Loucy (cell line): ENCODE measurements at regions not wholly inside any gene's neighbourhood (a gene's known extent, or its start where the extent isn't known, plus 50 kb on each side); places are given as distances from the start of the nearest gene placed in this dataset.

Source experiments
- H2AFZ ChIP-seq: fragments of 200-600 bp; sonication (generic); 2 replicates; pipeline ENCODE4 v1.6.0; 2016; ENCODE audit warnings: antibody characterized with exemption, mild to moderate bottlenecking, low read length, moderate library complexity
- H3F3A ChIP-seq: fragments of 200-600 bp; 2 replicates; pipeline ENCODE4 v1.6.0; 2016; ENCODE audit warnings: antibody characterized with exemption, low read depth, mild to moderate bottlenecking
- H3K27me3 ChIP-seq: fragments of 200-600 bp; sonication (generic); 2 replicates; pipeline ENCODE4 v1.6.1; 2014; ENCODE audit warnings: low read length, mild to moderate bottlenecking; ENCODE audit not compliant: insufficient read depth, poor library complexity, severe bottlenecking
- H3K36me3 ChIP-seq: fragments of 200-600 bp; sonication (generic); 2 replicates; pipeline ENCODE4 v1.6.1; 2016; ENCODE audit warnings: low read length; ENCODE audit not compliant: insufficient read depth
- H3K4me1 ChIP-seq: fragments of 200-600 bp; sonication (generic); 2 replicates; pipeline ENCODE4 v1.5.1; 2014; ENCODE audit warnings: low read length, mild to moderate bottlenecking; ENCODE audit not compliant: insufficient read depth, poor library complexity, severe bottlenecking
- H3K4me2 ChIP-seq: fragments of 200-600 bp; sonication (generic); 2 replicates; pipeline ENCODE4 v1.6.0; 2014; ENCODE audit warnings: antibody characterized with exemption, low read length, low read depth, mild to moderate bottlenecking; ENCODE audit not compliant: poor library complexity, severe bottlenecking
- H3K4me3 ChIP-seq: fragments of 200-600 bp; sonication (generic); 2 replicates; pipeline ENCODE4 v1.5.1; 2014; ENCODE audit warnings: low read length, mild to moderate bottlenecking, mixed read lengths; ENCODE audit not compliant: poor library complexity, severe bottlenecking
- H3K79me2 ChIP-seq: fragments of 200-600 bp; sonication (generic); 2 replicates; pipeline ENCODE4 v1.6.1; 2014; ENCODE audit warnings: low read length; ENCODE audit not compliant: insufficient read depth
- H3K9ac ChIP-seq: fragments of 200-600 bp; sonication (generic); 2 replicates; pipeline ENCODE4 v1.6.0; 2014; ENCODE audit warnings: mild to moderate bottlenecking, low read depth, low read length, moderate library complexity; ENCODE audit not compliant: poor library complexity, severe bottlenecking
- H3K9me2 ChIP-seq: fragments of 200-600 bp; sonication (generic); replicated peaks from 2 replicates; pipeline ENCODE4 v1.6.1; 2016; ENCODE audit warnings: low read depth, low read length, mixed read lengths
- H3K9me3 ChIP-seq: fragments of 200-600 bp; sonication (generic); 2 replicates; pipeline ENCODE4 v1.6.1; 2014; ENCODE audit warnings: mild to moderate bottlenecking, antibody characterized with exemption, low read length, low read depth; ENCODE audit not compliant: insufficient read depth
- H4K20me1 ChIP-seq: fragments of 200-600 bp; sonication (generic); 2 replicates; pipeline ENCODE4 v1.6.0; 2014; ENCODE audit warnings: antibody characterized with exemption, low read length, mild to moderate bottlenecking; ENCODE audit not compliant: insufficient read depth, poor library complexity, severe bottlenecking
- CTCF ChIP-seq: fragments of 200-600 bp; sonication (generic); conservative IDR thresholded peaks from 2 replicates; pipeline ENCODE4 v1.5.1; 2014; ENCODE audit warnings: mild to moderate bottlenecking, antibody characterized with exemption, low read length
- EZH2phosphoT487 ChIP-seq: fragments of 200-600 bp; IDR thresholded peaks from 2 replicates; pipeline ENCODE4 v1.6.1; 2018; ENCODE audit warnings: antibody characterized with exemption, mild to moderate bottlenecking, moderate library complexity, borderline replicate concordance

- H3K4me1 ChIP-seq: no peaks in the 10 kb centered on the region
- no peaks in the 10 kb centered on the region for H4K20me1 ChIP-seq
- no peaks in the 10 kb centered on the region for H3F3A ChIP-seq
- H3K4me3 ChIP-seq: no peak overlapping the region
- H3K4me2 ChIP-seq: no peak overlapping the region
- no peak overlapping the region for H3K9ac ChIP-seq
- no peak for TF ChIP-seq CTCF
- no peak for TF ChIP-seq EZH2phosphoT487
- H3K36me3 ChIP-seq: no peaks in the 10 kb centered on the region
- no peaks in the 10 kb centered on the region for H3K79me2 ChIP-seq
- H3K9me2 ChIP-seq: no peaks in the 10 kb centered on the region
- no peaks in the 10 kb centered on the region; the same call in 1 of the 2 replicates for H3K9me3 ChIP-seq
- H3K27me3 ChIP-seq: no peaks in the 10 kb centered on the region
- H2AFZ ChIP-seq: no peak overlapping the region
Measured at GRCh38 chr7:13411636-13412035, 577.8 kb downstream of the ETV1 start.

GRCh38 chr7:13414181-13414580, 575.3 kb downstream of the ETV1 start:
- Histone ChIP-seq H3K36me3 (no peaks in the 10 kb centered on the region), H3K9ac (no peak overlapping the region), H3K4me2 (no peak overlapping the region), H3K79me2 (no peaks in the 10 kb centered on the region), H3K9me2 (no peaks in the 10 kb centered on the region), H3K4me3 (no peak overlapping the region), H4K20me1 (no peaks in the 10 kb centered on the region), H3K9me3 (no peaks in the 10 kb centered on the region; the same call in 1 of the 2 replicates), H3K27me3 (no peaks in the 10 kb centered on the region), H2AFZ (no peak overlapping the region), H3K4me1 (no peaks in the 10 kb centered on the region), H3F3A (no peaks in the 10 kb centered on the region)
- no peak for TF ChIP-seq EZH2phosphoT487

DNA sequence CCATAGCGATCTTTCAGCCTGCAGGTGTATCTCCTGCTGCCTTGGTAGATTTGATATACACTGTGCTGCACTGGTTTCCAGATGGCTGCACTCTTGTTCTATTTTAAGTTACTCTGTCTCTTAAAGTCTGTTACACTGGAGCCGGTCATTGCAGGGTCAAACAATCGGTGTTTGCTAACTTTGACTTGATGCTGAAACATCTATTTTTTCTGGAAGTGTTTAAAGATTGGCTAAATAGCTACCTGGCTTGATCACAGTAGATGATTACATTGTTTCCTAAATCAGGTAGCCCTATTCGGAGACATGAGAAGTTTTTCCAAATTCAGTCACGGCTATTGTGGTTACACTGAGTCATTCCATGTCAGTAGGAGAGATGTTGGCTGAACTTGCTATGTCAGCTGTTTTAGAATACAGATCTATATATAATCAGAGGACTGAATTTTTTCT, 574.8 kb downstream of the ETV1 start:
- no peak overlapping the region for H3K4me2 ChIP-seq
- TF ChIP-seq EZH2phosphoT487 (no peak), CTCF (no peak)
- H3K27me3 ChIP-seq: no peaks in the 10 kb centered on the region

GRCh38 chr7:13416071-13416470, 573.4 kb downstream of the ETV1 start:
- Histone ChIP-seq H3K9me3 (no peaks in the 10 kb centered on the region; the same call in 1 of the 2 replicates), H3K4me1 (no peaks in the 10 kb centered on the region), H4K20me1 (no peaks in the 10 kb centered on the region), H3K4me3 (no peak overlapping the region), H3F3A (no peaks in the 10 kb centered on the region), H3K4me2 (no peak overlapping the region), H2AFZ (no peak overlapping the region), H3K27me3 (no peaks in the 10 kb centered on the region), H3K9ac (no peak overlapping the region), H3K9me2 (no peaks in the 10 kb centered on the region), H3K79me2 (no peaks in the 10 kb centered on the region), H3K36me3 (no peaks in the 10 kb centered on the region)
- TF ChIP-seq CTCF: no peak
- no peak for TF ChIP-seq EZH2phosphoT487

More for the DNA sequence above, 574.8 kb downstream of the ETV1 start:
- Histone ChIP-seq H3K36me3 (no peaks in the 10 kb centered on the region), H3K9me3 (no peaks in the 10 kb centered on the region; the same call in 1 of the 2 replicates), H3F3A (no peaks in the 10 kb centered on the region), H3K4me3 (no peak overlapping the region), H3K9ac (no peak overlapping the region), H2AFZ (no peak overlapping the region), H3K79me2 (no peaks in the 10 kb centered on the region), H4K20me1 (no peaks in the 10 kb centered on the region), H3K4me1 (no peaks in the 10 kb centered on the region), H3K9me2 (no peaks in the 10 kb centered on the region)
